Liver (tissue), 8 donors: ENCODE measurements at regions not wholly inside any gene's neighbourhood (a gene's known extent, or its start where the extent isn't known, plus 50 kb on each side); places are given as distances from the start of the nearest gene placed in this dataset.

ENCODE experiments used
- DNase-seq: peaks from one replicate; pipeline ENCODE4 v3.0.0-alpha.2; 2017; ENCODE audit warnings: low spot score
- H3K27ac ChIP-seq, 2 donors: one replicate each; pipeline ENCODE4 v1.7.0; 2013; ENCODE audit warnings: inconsistent platforms in 2 of 2, low read length in 2 of 2, control low read depth in 1 of 2, low read depth in 1 of 2, mild to moderate bottlenecking in 1 of 2
- H3K27me3 ChIP-seq, 4 donors: one replicate each; pipeline versions ENCODE4 v1.6.1 to v1.7.0; 2013; ENCODE audit warnings: low read length in 3 of 4, inconsistent platforms in 1 of 4, mild to moderate bottlenecking in 1 of 4, moderate library complexity in 1 of 4; ENCODE audit not compliant: control insufficient read depth in 4 of 4, insufficient read depth in 4 of 4
- H3K36me3 ChIP-seq, 4 donors: one replicate each; pipeline versions ENCODE4 v1.6.1 to v1.7.0; 2013; ENCODE audit warnings: low read length in 3 of 4, mild to moderate bottlenecking in 3 of 4, low read depth in 1 of 4, moderate library complexity in 1 of 4; ENCODE audit not compliant: control insufficient read depth in 4 of 4, insufficient read depth in 3 of 4
- H3K4me1 ChIP-seq, 4 donors: one replicate each; pipeline versions ENCODE4 v1.6.1 to v1.7.0; 2013; ENCODE audit warnings: low read length in 3 of 4, mild to moderate bottlenecking in 3 of 4, moderate library complexity in 1 of 4; ENCODE audit not compliant: control insufficient read depth in 4 of 4, insufficient read depth in 4 of 4
- H3K4me3 ChIP-seq, 3 donors: one replicate each; pipeline versions ENCODE4 v1.6.1 to v1.7.0; 2013; ENCODE audit warnings: low read length in 3 of 3, control low read depth in 1 of 3, low read depth in 1 of 3, mild to moderate bottlenecking in 1 of 3
- H3K9ac ChIP-seq, 2 donors: one replicate each; pipeline ENCODE4 v1.7.0; 2013; ENCODE audit warnings: low read length in 2 of 2, mild to moderate bottlenecking in 2 of 2, moderate library complexity in 2 of 2, control low read depth in 1 of 2, low read depth in 1 of 2
- H3K9me3 ChIP-seq, 4 donors: one replicate each; pipeline versions ENCODE4 v1.6.1 to v1.7.0; 2013; ENCODE audit warnings: low read length in 3 of 4; ENCODE audit not compliant: control insufficient read depth in 4 of 4
- ATF3 ChIP-seq: IDR thresholded peaks from 2 replicates; pipeline ENCODE4 v1.6.1; 2016; ENCODE audit warnings: antibody characterized with exemption
- CTCF ChIP-seq: fragments of 150-350 bp; IDR thresholded peaks from 2 replicates; pipeline ENCODE4 v1.5.1; 2017; ENCODE audit warnings: improper control_type of control experiment, low read depth, low read length; ENCODE audit not compliant: missing input control
- HNF4G ChIP-seq: IDR thresholded peaks from 2 replicates; pipeline ENCODE4 v1.6.1; 2016; ENCODE audit warnings: antibody characterized with exemption
- JUND ChIP-seq, 2 donors: IDR thresholded peaks; 2 replicates each; pipeline ENCODE4 v1.6.1; 2016; ENCODE audit warnings: antibody characterized with exemption in 2 of 2
- NR2F2 ChIP-seq: IDR thresholded peaks from 2 replicates; pipeline ENCODE4 v1.6.1; 2016; ENCODE audit warnings: antibody characterized with exemption
- REST ChIP-seq: IDR thresholded peaks from 2 replicates; pipeline ENCODE4 v1.6.1; 2016; ENCODE audit warnings: antibody characterized with exemption, mild to moderate bottlenecking
- SP1 ChIP-seq: IDR thresholded peaks from 2 replicates; pipeline ENCODE4 v1.6.1; 2018; ENCODE audit warnings: antibody characterized with exemption, mild to moderate bottlenecking
- TAF1 ChIP-seq: conservative IDR thresholded peaks from 2 replicates; pipeline ENCODE4 v1.6.1; 2016; ENCODE audit warnings: antibody characterized with exemption, mild to moderate bottlenecking
- YY1 ChIP-seq: IDR thresholded peaks from 2 replicates; pipeline ENCODE4 v1.6.1; 2016; ENCODE audit warnings: antibody characterized with exemption, mild to moderate bottlenecking
- ZBTB33 ChIP-seq: IDR thresholded peaks from 2 replicates; pipeline ENCODE4 v1.6.1; 2016; ENCODE audit warnings: antibody characterized with exemption
- WGBS: extraction: QIAGEN DNeasy Blood & Tissue Kit; methylation state at CpG from one replicate; pipeline ENCODE4 v1.1.7; 2013; 5-methylcytosine and 5-hydroxymethylcytosine counted together
- donor health status: healthy.
- donor health status: healthy.
- donor health status: healthy.
- donor health status: healthy.
- donor health status: healthy.

GRCh38 chr18:10404168-10404567 is 50.3 kb upstream of the APCDD1 start:
- 65% methylated on average over 9 of the region's 9 CpGs for WGBS
- Histone ChIP-seq H3K27me3 (peaks cover 0 to 6% (median 1%) of the 10 kb centered on the region in 4 donors), H3K4me1 (no peaks in the 10 kb centered on the region), H3K27ac (no peak overlapping the region), H3K36me3 (no peaks in the 10 kb centered on the region), H3K9me3 (no peaks in the 10 kb centered on the region), H3K9ac (no peak overlapping the region), H3K4me3 (no peak overlapping the region)
- DNase-seq = no peak
- TF ChIP-seq REST (no peak), NR2F2 (no peak), JUND (IDR thresholded peaks at IDR 0.05) (no peak), ATF3 (no peak), TAF1 (no peak), YY1 (no peak), CTCF (no peak), ZBTB33 (no peak), SP1 (no peak), HNF4G (no peak)
